Neural crest cell (in vitro differentiated cells): ENCODE measurements at regions not wholly inside any gene's neighbourhood (a gene's known extent, or its start where the extent isn't known, plus 50 kb on each side); places are given as distances from the start of the nearest gene placed in this dataset.

Experiments used
- DNase-seq: peaks from one replicate; pipeline ENCODE4 v3.0.0; 2021; ENCODE audit warnings: low read depth, mixed read lengths, low spot score
- H3K27ac Mint-ChIP-seq: one replicate; pipeline ENCODE4 v1.8.0; 2021; ENCODE audit warnings: mild to moderate bottlenecking, mixed read lengths; ENCODE audit not compliant: unreplicated experiment
- H3K27me3 Mint-ChIP-seq: 2 replicates; pipeline ENCODE4 v1.8.0; 2021; ENCODE audit warnings: low read depth, mild to moderate bottlenecking, mixed read lengths
- H3K36me3 Mint-ChIP-seq: 2 replicates; pipeline ENCODE4 v1.8.0; 2021; ENCODE audit warnings: low read depth, mild to moderate bottlenecking, mixed read lengths
- H3K4me1 Mint-ChIP-seq: 2 replicates; pipeline ENCODE4 v1.8.0; 2021; ENCODE audit warnings: mixed read lengths
- H3K4me3 Mint-ChIP-seq: one replicate; pipeline ENCODE4 v1.8.0; 2021; ENCODE audit warnings: mild to moderate bottlenecking, mixed read lengths
- H3K9me3 Mint-ChIP-seq: 2 replicates; pipeline ENCODE4 v1.8.0; 2021; ENCODE audit warnings: mixed read lengths
- CTCF ChIP-seq: fragments of 200-600 bp; sonication (generic); conservative IDR thresholded peaks from 2 replicates; pipeline ENCODE4 v1.5.0; 2021; ENCODE audit warnings: antibody characterized with exemption, mild to moderate bottlenecking

GRCh38 chr4:150002561-150002960 is 75.7 kb upstream of the DCLK2 start:
- no peaks in the 10 kb centered on the region for H3K27me3 Mint-ChIP-seq
- no peaks in the 10 kb centered on the region for H3K36me3 Mint-ChIP-seq
- TF ChIP-seq CTCF = no peak

DNA sequence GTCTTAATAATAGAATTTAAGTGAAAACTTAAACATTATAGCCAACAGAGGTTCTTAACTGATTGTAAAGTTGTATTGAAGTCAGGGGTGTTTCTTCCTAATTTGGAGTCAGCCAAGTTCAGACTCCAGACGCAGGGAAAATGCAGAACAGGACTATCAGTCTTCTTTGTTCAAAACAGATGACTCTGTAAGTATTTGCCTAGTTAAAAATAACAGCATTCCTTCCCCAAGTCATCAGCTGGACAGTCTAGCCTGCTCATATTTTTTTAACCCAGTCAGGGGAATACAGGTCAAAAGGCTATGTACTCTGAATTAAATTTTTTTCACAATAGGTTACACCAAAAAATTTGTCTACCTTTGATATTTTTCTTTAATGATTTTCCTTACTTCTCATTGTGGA is 73.8 kb upstream of the DCLK2 start:
- H3K4me1 Mint-ChIP-seq = peaks cover 11% of the 10 kb centered on the region
- H3K27me3 Mint-ChIP-seq = no peaks in the 10 kb centered on the region

More at GRCh38 chr4:150002561-150002960, 75.7 kb upstream of the DCLK2 start:
- no peak for DNase-seq
- H3K9me3 Mint-ChIP-seq = no peaks in the 10 kb centered on the region
- H3K4me1 Mint-ChIP-seq = peaks cover 17% of the 10 kb centered on the region
- no peak overlapping the region for H3K27ac Mint-ChIP-seq
- no peak overlapping the region for H3K4me3 Mint-ChIP-seq

DNA sequence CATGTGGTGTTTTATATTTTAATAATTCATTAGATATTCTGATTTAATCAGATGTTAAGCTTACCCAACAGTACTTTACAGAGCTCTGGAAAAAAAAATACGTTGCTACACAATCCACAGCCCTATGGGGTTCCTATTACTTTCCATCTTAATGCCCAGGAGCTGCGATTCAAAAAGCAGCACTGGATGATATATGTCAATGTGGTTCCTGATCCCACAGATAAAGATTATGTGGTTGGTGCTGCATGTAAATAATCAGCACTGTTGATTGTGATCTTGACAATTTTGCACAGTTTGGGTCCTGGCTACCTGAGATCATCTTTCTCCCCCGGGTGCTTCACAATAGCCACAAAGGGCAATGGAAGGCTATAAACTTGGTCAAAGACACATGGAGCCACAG is 72.7 kb upstream of the DCLK2 start:
- no peak for DNase-seq
- H3K27me3 Mint-ChIP-seq = no peaks in the 10 kb centered on the region
- H3K36me3 Mint-ChIP-seq = no peaks in the 10 kb centered on the region
- H3K27ac Mint-ChIP-seq = no peak overlapping the region
- no peaks in the 10 kb centered on the region for H3K9me3 Mint-ChIP-seq
- peaks cover 11% of the 10 kb centered on the region for H3K4me1 Mint-ChIP-seq
- no peak for TF ChIP-seq CTCF
- no peak overlapping the region for H3K4me3 Mint-ChIP-seq

More for the DNA sequence above, 73.8 kb upstream of the DCLK2 start:
- no peak for TF ChIP-seq CTCF
- Mint-ChIP-seq H3K27ac (no peak overlapping the region), H3K4me3 (no peak overlapping the region), H3K36me3 (no peaks in the 10 kb centered on the region), H3K9me3 (no peaks in the 10 kb centered on the region)
- no peak for DNase-seq

DNA sequence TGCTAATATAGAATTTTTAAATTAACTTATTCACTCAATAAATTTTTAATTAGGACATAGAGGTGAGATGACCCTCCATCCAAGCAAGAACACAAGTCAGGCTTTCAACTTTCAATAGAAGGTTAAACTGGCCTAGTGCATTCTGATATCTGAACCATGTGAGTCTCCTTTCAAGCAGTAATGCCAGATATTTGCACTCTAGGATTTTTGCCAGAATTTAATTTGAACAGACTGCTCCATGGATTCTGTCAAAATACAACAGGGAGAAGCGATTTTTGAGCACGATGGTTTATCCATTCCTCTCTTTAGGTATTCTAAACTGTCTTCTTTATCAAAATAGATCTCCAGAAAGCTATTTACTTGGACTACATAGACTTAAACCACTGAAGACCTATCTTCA is 72.0 kb upstream of the DCLK2 start:
- Mint-ChIP-seq H3K4me1 (peaks cover 11% of the 10 kb centered on the region), H3K27ac (no peak overlapping the region), H3K4me3 (no peak overlapping the region), H3K36me3 (no peaks in the 10 kb centered on the region), H3K9me3 (no peaks in the 10 kb centered on the region), H3K27me3 (no peaks in the 10 kb centered on the region)
- DNase-seq = no peak
- TF ChIP-seq CTCF = no peak

DNA sequence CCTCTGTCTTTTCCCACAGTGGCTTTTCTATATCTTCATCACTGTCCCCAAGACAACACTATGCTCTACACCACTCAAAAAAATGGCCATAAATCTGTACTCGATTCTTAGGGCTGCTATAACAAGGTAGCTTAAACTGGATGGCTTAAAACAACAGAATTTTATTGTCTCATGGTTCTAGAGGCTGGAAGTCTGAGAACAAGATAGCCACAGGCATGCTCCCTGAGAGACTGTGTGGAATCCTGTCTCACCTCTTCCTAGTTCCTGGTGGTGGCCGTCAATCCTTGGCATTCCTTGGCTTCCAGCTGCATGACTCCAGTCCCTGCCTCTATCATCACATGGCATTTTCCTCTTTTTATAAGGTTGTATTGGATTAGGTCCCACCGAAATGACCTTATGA is 70.7 kb upstream of the DCLK2 start:
- peak overlapping the region; percentile 24 for H3K27ac Mint-ChIP-seq
- no peak for TF ChIP-seq CTCF
- H3K4me1 Mint-ChIP-seq = peaks cover 11% of the 10 kb centered on the region
- no peaks in the 10 kb centered on the region for H3K36me3 Mint-ChIP-seq
- H3K9me3 Mint-ChIP-seq = no peaks in the 10 kb centered on the region
- DNase-seq = no peak
- H3K27me3 Mint-ChIP-seq = no peaks in the 10 kb centered on the region
- H3K4me3 Mint-ChIP-seq = no peak overlapping the region

DNA sequence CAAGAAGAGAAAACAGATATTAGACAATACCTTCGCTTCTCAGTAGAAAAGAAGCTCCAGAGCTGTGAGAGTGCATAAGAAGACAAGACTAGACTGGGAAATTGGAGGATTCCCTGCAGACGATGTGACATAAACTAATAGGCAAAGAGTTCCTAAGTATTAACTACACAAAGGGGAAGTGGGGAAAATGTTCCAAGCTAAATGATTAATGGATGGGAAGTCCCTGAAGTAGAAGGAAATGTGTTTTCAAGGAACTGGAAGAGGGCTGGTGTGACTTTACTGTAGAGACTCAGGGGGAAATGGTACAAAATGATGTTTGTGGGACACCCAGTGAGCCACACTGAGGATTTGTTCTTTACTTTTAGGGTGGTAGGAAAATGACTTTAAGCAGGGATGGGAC is 69.7 kb upstream of the DCLK2 start:
- Mint-ChIP-seq H3K4me1 (peaks cover 6% of the 10 kb centered on the region), H3K4me3 (no peak overlapping the region), H3K36me3 (no peaks in the 10 kb centered on the region), H3K27ac (no peak overlapping the region), H3K9me3 (no peaks in the 10 kb centered on the region), H3K27me3 (no peaks in the 10 kb centered on the region)
- no peak for DNase-seq
- TF ChIP-seq CTCF = no peak
